OCI-LY7 (cell line): ENCODE measurements at regions not wholly inside any gene's neighbourhood (a gene's known extent, or its start where the extent isn't known, plus 50 kb on each side); places are given as distances from the start of the nearest gene placed in this dataset.

ENCODE experiments used
- CTCF ChIP-seq: fragments of 200-600 bp; sonication (generic); conservative IDR thresholded peaks from 2 replicates; pipeline ENCODE4 v1.5.1; 2014; ENCODE audit warnings: mild to moderate bottlenecking, antibody characterized with exemption, low read length, moderate library complexity, mixed read lengths
- EZH2phosphoT487 ChIP-seq: fragments of 200-600 bp; sonication (generic); IDR thresholded peaks from 2 replicates; pipeline ENCODE4 v1.6.1; 2018; ENCODE audit warnings: low read depth, borderline replicate concordance, mild to moderate bottlenecking, mixed run types, antibody characterized with exemption, low read length, moderate library complexity, mixed read lengths

- TF ChIP-seq CTCF (no peak), EZH2phosphoT487 (no peak)
Observed at GRCh38 chr13:66048888-66049287, 1181.2 kb downstream of the PCDH9 start.
